NCI-H226 (cell line): ENCODE measurements at regions not wholly inside any gene's neighbourhood (a gene's known extent, or its start where the extent isn't known, plus 50 kb on each side); places are given as distances from the start of the nearest gene placed in this dataset.

Source experiments
- DNase-seq: peaks from one replicate; pipeline ENCODE4 v3.0.0-alpha.2; 2015

- no peak for DNase-seq
These were observed 890.3 kb downstream of the C6orf118 start for GRCh38 chr6:164419099-164419498.

- no peak for DNase-seq
These were observed 891.2 kb downstream of the C6orf118 start for GRCh38 chr6:164418262-164418588.

GRCh38 chr6:164417537-164418261 lies 891.7 kb downstream of the C6orf118 start:
- DNase-seq: no peak

GRCh38 chr6:164415832-164416563 lies 893.4 kb downstream of the C6orf118 start:
- DNase-seq: no peak

GRCh38 chr6:164414695-164415094 lies 894.7 kb downstream of the C6orf118 start:
- no peak for DNase-seq

- DNase-seq: no peak
These were observed 896.8 kb downstream of the C6orf118 start for GRCh38 chr6:164412566-164412965.

GRCh38 chr6:164410017-164410416 lies 899.4 kb downstream of the C6orf118 start:
- no peak for DNase-seq

- no peak for DNase-seq
These were observed 899.9 kb downstream of the C6orf118 start for GRCh38 chr6:164409309-164410009.

GRCh38 chr6:164408868-164409267 lies 900.5 kb downstream of the C6orf118 start:
- no peak for DNase-seq

- no peak for DNase-seq
These were observed 904.5 kb downstream of the C6orf118 start for GRCh38 chr6:164404812-164405488.

GRCh38 chr6:164401871-164402270 lies 907.5 kb downstream of the C6orf118 start:
- no peak for DNase-seq

GRCh38 chr6:164398647-164399046 lies 910.8 kb downstream of the C6orf118 start:
- DNase-seq: no peak

- DNase-seq: no peak
These were observed 913.0 kb downstream of the C6orf118 start for GRCh38 chr6:164396071-164397047.

- DNase-seq: no peak
These were observed 929.6 kb downstream of the C6orf118 start for GRCh38 chr6:164379795-164380194.

GRCh38 chr6:164378330-164378729 lies 931.1 kb downstream of the C6orf118 start:
- no peak for DNase-seq

- no peak for DNase-seq
These were observed 932.0 kb downstream of the C6orf118 start for GRCh38 chr6:164377348-164377918.

- DNase-seq: no peak
These were observed 938.6 kb downstream of the C6orf118 start for GRCh38 chr6:164370773-164371172.

GRCh38 chr6:164359441-164359840 lies 944.9 kb downstream of the QKI start:
- no peak for DNase-seq

- no peak for DNase-seq
These were observed 944.5 kb downstream of the QKI start for GRCh38 chr6:164359036-164359435.

- DNase-seq: no peak
These were observed 942.3 kb downstream of the QKI start for GRCh38 chr6:164356814-164357213.

- no peak for DNase-seq
These were observed 932.9 kb downstream of the QKI start for GRCh38 chr6:164347455-164347854.

GRCh38 chr6:164346631-164347030 lies 932.1 kb downstream of the QKI start:
- DNase-seq: no peak
